ENCODE measurements at regions not wholly inside any gene's neighbourhood (a gene's known extent, or its start where the extent isn't known, plus 50 kb on each side); places are given as distances from the start of the nearest gene placed in this dataset.

DNA sequence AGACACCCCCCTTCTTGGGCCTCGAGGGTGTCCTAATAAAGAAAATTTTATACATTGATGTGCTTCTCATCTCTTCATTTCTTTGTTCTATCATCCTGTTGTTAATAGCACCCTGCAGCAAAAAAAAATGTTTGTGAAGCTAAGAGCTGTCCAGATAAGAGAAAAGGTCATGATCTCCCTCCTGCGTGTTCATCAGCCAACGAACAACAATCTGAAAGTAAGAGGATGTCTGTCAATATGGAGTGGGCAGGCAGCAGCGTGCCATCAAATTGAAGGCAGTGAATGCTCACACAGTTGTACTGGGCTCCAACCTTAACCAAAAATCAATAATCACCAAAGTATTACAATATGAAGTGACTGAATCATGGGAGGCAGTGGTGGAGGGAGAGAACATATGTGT is 418.6 kb upstream of the ONECUT1 start:
- TF ChIP-seq CTCF (IDR thresholded peaks at IDR 0.05; ENCODE audit: insufficient read depth, low read length, poor library complexity, severe bottlenecking) = no peak
- no peak for TF ChIP-seq EZH2phosphoT487 (conservative IDR thresholded peaks at IDR 0.05; ENCODE audit: low read length)

Data from SU-DHL-6 (cell line).